Renal cortical epithelial cell (primary cell): ENCODE measurements at regions not wholly inside any gene's neighbourhood (a gene's known extent, or its start where the extent isn't known, plus 50 kb on each side); places are given as distances from the start of the nearest gene placed in this dataset.
"Not testable (repeated sequence)": the region's sequence is repeated elsewhere in the genome, so short reads cannot be mapped to it uniquely, and the experiment has no call there.

ENCODE experiments used
- DNase-seq: peaks from one replicate; pipeline ENCODE4 v3.0.0-alpha.2; 2011; ENCODE audit warnings: low read depth

GRCh38 chr6:63441266-63441956 lies 121.6 kb upstream of the LGSN start:
- DNase-seq, result no peak

GRCh38 chr6:63442870-63443269 lies 123.1 kb upstream of the LGSN start:
- DNase-seq, result no peak

- no peak for DNase-seq
Observed at GRCh38 chr6:63444768-63445167, 125.0 kb upstream of the LGSN start.

GRCh38 chr6:63446405-63446804 lies 125.9 kb upstream of the LOC128125822 start:
- no peak for DNase-seq

- DNase-seq, result no peak
Observed at GRCh38 chr6:63447134-63447533, 125.1 kb upstream of the LOC128125822 start.

GRCh38 chr6:63448229-63448628 lies 124.1 kb upstream of the LOC128125822 start:
- peak; percentile 49 for DNase-seq

GRCh38 chr6:63449714-63450113 lies 122.6 kb upstream of the LOC128125822 start:
- DNase-seq, result no peak

GRCh38 chr6:63451238-63451637 lies 121.0 kb upstream of the LOC128125822 start:
- no peak for DNase-seq

- DNase-seq, result peak; percentile 55
Observed at GRCh38 chr6:63452125-63452524, 120.2 kb upstream of the LOC128125822 start.

- DNase-seq, result no peak
Observed at GRCh38 chr6:63456734-63457133, 115.5 kb upstream of the LOC128125822 start.

GRCh38 chr6:63458480-63459115 lies 113.7 kb upstream of the LOC128125822 start:
- DNase-seq, result peak; percentile 94

- DNase-seq, result no peak
Observed at GRCh38 chr6:63459814-63460213, 112.5 kb upstream of the LOC128125822 start.

- no peak for DNase-seq
Observed at GRCh38 chr6:63460971-63461370, 111.3 kb upstream of the LOC128125822 start.

GRCh38 chr6:63464060-63464459 lies 108.2 kb upstream of the LOC128125822 start:
- DNase-seq, result no peak

GRCh38 chr6:63465750-63466149 lies 106.5 kb upstream of the LOC128125822 start:
- no peak for DNase-seq

GRCh38 chr6:63466242-63466733 lies 106.0 kb upstream of the LOC128125822 start:
- no peak for DNase-seq

- DNase-seq, result no peak
Observed at GRCh38 chr6:63467247-63467954, 104.9 kb upstream of the LOC128125822 start.

GRCh38 chr6:63471145-63471544 lies 101.1 kb upstream of the LOC128125822 start:
- not testable (repeated sequence) for DNase-seq

- no peak for DNase-seq
Observed at GRCh38 chr6:63471654-63472053, 100.6 kb upstream of the LOC128125822 start.

GRCh38 chr6:63475707-63476106 lies 96.6 kb upstream of the LOC128125822 start:
- no peak for DNase-seq

GRCh38 chr6:63476302-63476701 lies 96.0 kb upstream of the LOC128125822 start:
- DNase-seq, result no peak

GRCh38 chr6:63477422-63478040 lies 94.7 kb upstream of the LOC128125822 start:
- DNase-seq, result no peak
